ENCODE measurements at regions not wholly inside any gene's neighbourhood (a gene's known extent, or its start where the extent isn't known, plus 50 kb on each side); places are given as distances from the start of the nearest gene placed in this dataset.

DNA sequence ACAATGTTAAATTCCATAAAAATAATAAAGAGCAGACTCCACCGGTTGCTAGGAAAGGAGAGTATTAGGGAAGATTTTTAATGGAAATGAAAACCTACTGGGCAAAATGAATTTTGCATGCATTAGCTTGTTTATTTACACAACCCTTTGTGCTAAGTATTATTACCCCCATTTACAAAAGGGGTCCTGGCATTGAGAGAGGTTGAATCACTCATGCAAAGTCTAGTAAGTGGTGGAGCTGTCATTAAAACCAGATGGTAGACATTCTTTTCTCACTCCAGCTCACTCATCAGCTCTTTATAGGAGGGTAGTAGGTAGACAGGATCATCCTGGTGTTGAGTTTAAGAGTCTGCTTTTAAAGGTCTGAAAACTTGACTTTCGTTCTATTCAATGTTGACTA is 395.1 kb downstream of the PLK2 start:
- Histone ChIP-seq H3K4me1 (ENCODE audit: control insufficient read depth in 5 of 5, insufficient read depth in 5 of 5, low read length in 5 of 5) (peaks cover 0 to 8% (median 3%) of the 10 kb centered on the region in 5 donors), H3K27me3 (ENCODE audit: control insufficient read depth in 5 of 5, insufficient read depth in 4 of 5, low read length in 5 of 5) (no peaks in the 10 kb centered on the region), H3K9me3 (ENCODE audit: control insufficient read depth in 5 of 5, low read length in 5 of 5) (no peaks in the 10 kb centered on the region), H3K36me3 (ENCODE audit: control insufficient read depth in 5 of 5, insufficient read depth in 5 of 5, low read length in 5 of 5) (no peaks in the 10 kb centered on the region), H3K27ac (ENCODE audit: low read depth, low read length) (no peak overlapping the region), H3K9ac (ENCODE audit: low read length in 5 of 5) (no peak overlapping the region), H3K4me3 (ENCODE audit: low read depth in 1 of 5, low read length in 5 of 5) (no peak overlapping the region)

- no peak overlapping the region for H3K9ac ChIP-seq (ENCODE audit: low read length in 5 of 5)
- H3K4me1 ChIP-seq (ENCODE audit: control insufficient read depth in 5 of 5, insufficient read depth in 5 of 5, low read length in 5 of 5) = peaks cover 0 to 8% (median 3%) of the 10 kb centered on the region in 5 donors
- H3K27ac ChIP-seq (ENCODE audit: low read depth, low read length) = no peak overlapping the region
- H3K4me3 ChIP-seq (ENCODE audit: low read depth in 1 of 5, low read length in 5 of 5) = no peak overlapping the region
- no peaks in the 10 kb centered on the region for H3K9me3 ChIP-seq (ENCODE audit: control insufficient read depth in 5 of 5, low read length in 5 of 5)
- no peaks in the 10 kb centered on the region for H3K27me3 ChIP-seq (ENCODE audit: control insufficient read depth in 5 of 5, insufficient read depth in 4 of 5, low read length in 5 of 5)
- H3K36me3 ChIP-seq (ENCODE audit: control insufficient read depth in 5 of 5, insufficient read depth in 5 of 5, low read length in 5 of 5) = no peaks in the 10 kb centered on the region
Measured at GRCh38 chr5:58060996-58061395, 398.9 kb downstream of the PLK2 start.

GRCh38 chr5:58057324-58057723 is 402.6 kb downstream of the PLK2 start:
- H3K27ac ChIP-seq (ENCODE audit: low read depth, low read length) = no peak overlapping the region
- H3K27me3 ChIP-seq (ENCODE audit: control insufficient read depth in 5 of 5, insufficient read depth in 4 of 5, low read length in 5 of 5) = no peaks in the 10 kb centered on the region
- H3K9ac ChIP-seq (ENCODE audit: low read length in 5 of 5) = no peak overlapping the region
- no peak overlapping the region for H3K4me3 ChIP-seq (ENCODE audit: low read depth in 1 of 5, low read length in 5 of 5)
- peaks cover 0 to 8% (median 3%) of the 10 kb centered on the region in 5 donors for H3K4me1 ChIP-seq (ENCODE audit: control insufficient read depth in 5 of 5, insufficient read depth in 5 of 5, low read length in 5 of 5)
- no peaks in the 10 kb centered on the region for H3K9me3 ChIP-seq (ENCODE audit: control insufficient read depth in 5 of 5, low read length in 5 of 5)
- no peaks in the 10 kb centered on the region for H3K36me3 ChIP-seq (ENCODE audit: control insufficient read depth in 5 of 5, insufficient read depth in 5 of 5, low read length in 5 of 5)

DNA sequence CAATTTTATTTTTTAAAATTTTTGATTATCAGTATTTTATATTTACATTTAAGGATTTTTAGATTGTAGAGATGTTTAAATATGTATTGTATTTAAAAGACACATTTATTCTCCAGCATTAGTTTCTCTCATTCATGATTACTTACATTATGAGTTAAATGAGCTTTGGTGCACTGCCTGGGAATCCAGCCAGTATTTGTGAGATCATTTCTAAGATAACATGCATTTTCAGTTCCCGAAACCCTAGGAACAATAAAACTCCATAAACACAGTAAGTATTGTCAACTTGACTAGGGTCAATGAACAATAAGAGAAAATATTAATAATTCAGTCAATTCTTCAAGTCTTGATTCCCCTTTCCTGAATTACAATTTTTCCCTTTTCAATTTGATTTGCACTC is 403.3 kb downstream of the PLK2 start:
- Histone ChIP-seq H3K9me3 (ENCODE audit: control insufficient read depth in 5 of 5, low read length in 5 of 5) (no peaks in the 10 kb centered on the region), H3K4me3 (ENCODE audit: low read depth in 1 of 5, low read length in 5 of 5) (no peak overlapping the region), H3K27ac (ENCODE audit: low read depth, low read length) (no peak overlapping the region)

GRCh38 chr5:58054018-58054417 is 405.9 kb downstream of the PLK2 start:
- no peaks in the 10 kb centered on the region for H3K36me3 ChIP-seq (ENCODE audit: control insufficient read depth in 5 of 5, insufficient read depth in 5 of 5, low read length in 5 of 5)
- H3K27me3 ChIP-seq (ENCODE audit: control insufficient read depth in 5 of 5, insufficient read depth in 4 of 5, low read length in 5 of 5) = no peaks in the 10 kb centered on the region
- H3K4me3 ChIP-seq (ENCODE audit: low read depth in 1 of 5, low read length in 5 of 5) = no peak overlapping the region
- H3K9me3 ChIP-seq (ENCODE audit: control insufficient read depth in 5 of 5, low read length in 5 of 5) = no peaks in the 10 kb centered on the region
- no peak overlapping the region for H3K27ac ChIP-seq (ENCODE audit: low read depth, low read length)
- H3K9ac ChIP-seq (ENCODE audit: low read length in 5 of 5) = no peak overlapping the region
- no peaks in the 10 kb centered on the region for H3K4me1 ChIP-seq (ENCODE audit: control insufficient read depth in 5 of 5, insufficient read depth in 5 of 5, low read length in 5 of 5)

More for the DNA sequence above, 403.3 kb downstream of the PLK2 start:
- H3K4me1 ChIP-seq (ENCODE audit: control insufficient read depth in 5 of 5, insufficient read depth in 5 of 5, low read length in 5 of 5) = peaks cover 0 to 8% (median 3%) of the 10 kb centered on the region in 5 donors
- H3K36me3 ChIP-seq (ENCODE audit: control insufficient read depth in 5 of 5, insufficient read depth in 5 of 5, low read length in 5 of 5) = no peaks in the 10 kb centered on the region
- no peak overlapping the region for H3K9ac ChIP-seq (ENCODE audit: low read length in 5 of 5)
- H3K27me3 ChIP-seq (ENCODE audit: control insufficient read depth in 5 of 5, insufficient read depth in 4 of 5, low read length in 5 of 5) = no peaks in the 10 kb centered on the region

- Histone ChIP-seq H3K9me3 (ENCODE audit: control insufficient read depth in 5 of 5, low read length in 5 of 5) (no peaks in the 10 kb centered on the region), H3K36me3 (ENCODE audit: control insufficient read depth in 5 of 5, insufficient read depth in 5 of 5, low read length in 5 of 5) (no peaks in the 10 kb centered on the region), H3K4me1 (ENCODE audit: control insufficient read depth in 5 of 5, insufficient read depth in 5 of 5, low read length in 5 of 5) (no peaks in the 10 kb centered on the region), H3K9ac (ENCODE audit: low read length in 5 of 5) (no peak overlapping the region), H3K4me3 (ENCODE audit: low read depth in 1 of 5, low read length in 5 of 5) (no peak overlapping the region), H3K27ac (ENCODE audit: low read depth, low read length) (no peak overlapping the region), H3K27me3 (ENCODE audit: control insufficient read depth in 5 of 5, insufficient read depth in 4 of 5, low read length in 5 of 5) (no peaks in the 10 kb centered on the region)
Measured at GRCh38 chr5:58048954-58049353, 410.9 kb downstream of the PLK2 start.

DNA sequence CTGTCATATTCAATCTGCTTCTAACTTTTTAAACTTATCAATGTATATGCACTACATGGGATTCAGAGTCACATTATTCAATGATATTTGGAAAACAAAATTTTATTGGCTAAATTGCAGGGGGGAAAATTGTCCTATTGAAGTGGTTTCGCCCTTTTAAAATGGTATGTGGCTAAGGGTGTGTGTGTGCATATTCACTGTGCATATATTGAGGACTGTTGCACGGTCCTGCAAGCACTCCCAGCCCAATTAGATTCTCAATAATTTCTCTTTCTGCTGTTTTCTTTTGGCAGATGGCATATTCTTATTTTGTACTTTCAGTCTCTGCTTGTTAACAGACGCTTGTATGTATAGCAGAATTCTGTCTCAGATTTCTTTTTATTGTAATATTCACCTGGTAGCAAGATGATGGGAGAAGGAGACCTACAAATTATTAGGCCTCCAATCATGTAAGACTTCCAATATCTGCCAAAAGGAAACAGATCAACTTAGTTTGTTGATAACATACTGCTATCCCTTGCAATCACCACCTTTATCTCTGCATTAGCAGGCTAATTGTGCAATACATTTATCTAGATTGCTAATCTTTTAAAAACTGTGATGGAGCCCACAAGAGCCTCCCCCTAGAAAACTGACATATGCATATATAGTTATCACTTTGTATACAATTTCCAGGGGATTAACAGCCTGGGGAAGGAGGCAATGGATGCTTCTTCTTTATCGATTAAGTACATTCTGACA is 411.5 kb downstream of the PLK2 start:
- no peaks in the 10 kb centered on the region for H3K9me3 ChIP-seq (ENCODE audit: control insufficient read depth in 5 of 5, low read length in 5 of 5)
- H3K36me3 ChIP-seq (ENCODE audit: control insufficient read depth in 5 of 5, insufficient read depth in 5 of 5, low read length in 5 of 5) = no peaks in the 10 kb centered on the region
- H3K4me3 ChIP-seq (ENCODE audit: low read depth in 1 of 5, low read length in 5 of 5) = no peak overlapping the region
- H3K4me1 ChIP-seq (ENCODE audit: control insufficient read depth in 5 of 5, insufficient read depth in 5 of 5, low read length in 5 of 5) = no peaks in the 10 kb centered on the region
- H3K27ac ChIP-seq (ENCODE audit: low read depth, low read length) = no peak overlapping the region
- no peaks in the 10 kb centered on the region for H3K27me3 ChIP-seq (ENCODE audit: control insufficient read depth in 5 of 5, insufficient read depth in 4 of 5, low read length in 5 of 5)
- no peak overlapping the region for H3K9ac ChIP-seq (ENCODE audit: low read length in 5 of 5)

DNA sequence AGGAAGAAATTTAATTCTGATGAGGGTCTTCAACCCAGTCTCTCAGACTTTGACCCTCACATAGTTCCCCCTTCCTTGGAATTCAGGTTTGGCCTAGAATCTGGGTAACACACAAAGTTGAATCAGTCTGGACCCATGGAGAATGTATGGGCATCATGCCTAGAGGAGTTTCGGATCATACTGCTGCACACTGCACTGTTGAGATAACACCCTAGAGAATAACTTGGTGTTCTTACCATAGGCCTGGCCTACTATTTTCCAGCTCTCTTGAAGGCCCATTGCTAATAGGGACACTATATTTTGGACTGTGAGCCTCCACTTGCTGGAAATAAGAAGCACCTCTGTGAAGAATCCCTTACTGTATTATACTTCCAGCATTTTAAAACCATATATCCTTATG is 413.5 kb downstream of the PLK2 start:
- no peaks in the 10 kb centered on the region for H3K27me3 ChIP-seq (ENCODE audit: control insufficient read depth in 5 of 5, insufficient read depth in 4 of 5, low read length in 5 of 5)
- no peak overlapping the region for H3K4me3 ChIP-seq (ENCODE audit: low read depth in 1 of 5, low read length in 5 of 5)
- no peaks in the 10 kb centered on the region for H3K4me1 ChIP-seq (ENCODE audit: control insufficient read depth in 5 of 5, insufficient read depth in 5 of 5, low read length in 5 of 5)
- H3K27ac ChIP-seq (ENCODE audit: low read depth, low read length) = no peak overlapping the region
- no peaks in the 10 kb centered on the region for H3K9me3 ChIP-seq (ENCODE audit: control insufficient read depth in 5 of 5, low read length in 5 of 5)
- H3K9ac ChIP-seq (ENCODE audit: low read length in 5 of 5) = no peak overlapping the region
- H3K36me3 ChIP-seq (ENCODE audit: control insufficient read depth in 5 of 5, insufficient read depth in 5 of 5, low read length in 5 of 5) = no peaks in the 10 kb centered on the region

- H3K27ac ChIP-seq (ENCODE audit: low read depth, low read length) = no peak overlapping the region
- H3K27me3 ChIP-seq (ENCODE audit: control insufficient read depth in 5 of 5, insufficient read depth in 4 of 5, low read length in 5 of 5) = no peaks in the 10 kb centered on the region
- no peak overlapping the region for H3K9ac ChIP-seq (ENCODE audit: low read length in 5 of 5)
- H3K36me3 ChIP-seq (ENCODE audit: control insufficient read depth in 5 of 5, insufficient read depth in 5 of 5, low read length in 5 of 5) = no peaks in the 10 kb centered on the region
- H3K9me3 ChIP-seq (ENCODE audit: control insufficient read depth in 5 of 5, low read length in 5 of 5) = no peaks in the 10 kb centered on the region
- H3K4me3 ChIP-seq (ENCODE audit: low read depth in 1 of 5, low read length in 5 of 5) = no peak overlapping the region
- no peaks in the 10 kb centered on the region for H3K4me1 ChIP-seq (ENCODE audit: control insufficient read depth in 5 of 5, insufficient read depth in 5 of 5, low read length in 5 of 5)
Measured at GRCh38 chr5:58044166-58044565, 415.7 kb downstream of the PLK2 start.

GRCh38 chr5:58043032-58043945 is 416.6 kb downstream of the PLK2 start:
- no peak overlapping the region for H3K9ac ChIP-seq (ENCODE audit: low read length in 5 of 5)
- H3K27ac ChIP-seq (ENCODE audit: low read depth, low read length) = no peak overlapping the region
- H3K27me3 ChIP-seq (ENCODE audit: control insufficient read depth in 5 of 5, insufficient read depth in 4 of 5, low read length in 5 of 5) = no peaks in the 10 kb centered on the region
- H3K9me3 ChIP-seq (ENCODE audit: control insufficient read depth in 5 of 5, low read length in 5 of 5) = no peaks in the 10 kb centered on the region
- H3K4me3 ChIP-seq (ENCODE audit: low read depth in 1 of 5, low read length in 5 of 5) = no peak overlapping the region
- no peaks in the 10 kb centered on the region for H3K36me3 ChIP-seq (ENCODE audit: control insufficient read depth in 5 of 5, insufficient read depth in 5 of 5, low read length in 5 of 5)
- H3K4me1 ChIP-seq (ENCODE audit: control insufficient read depth in 5 of 5, insufficient read depth in 5 of 5, low read length in 5 of 5) = no peaks in the 10 kb centered on the region
